ENCODE measurements at regions not wholly inside any gene's neighbourhood (a gene's known extent, or its start where the extent isn't known, plus 50 kb on each side); places are given as distances from the start of the nearest gene placed in this dataset.

DNA sequence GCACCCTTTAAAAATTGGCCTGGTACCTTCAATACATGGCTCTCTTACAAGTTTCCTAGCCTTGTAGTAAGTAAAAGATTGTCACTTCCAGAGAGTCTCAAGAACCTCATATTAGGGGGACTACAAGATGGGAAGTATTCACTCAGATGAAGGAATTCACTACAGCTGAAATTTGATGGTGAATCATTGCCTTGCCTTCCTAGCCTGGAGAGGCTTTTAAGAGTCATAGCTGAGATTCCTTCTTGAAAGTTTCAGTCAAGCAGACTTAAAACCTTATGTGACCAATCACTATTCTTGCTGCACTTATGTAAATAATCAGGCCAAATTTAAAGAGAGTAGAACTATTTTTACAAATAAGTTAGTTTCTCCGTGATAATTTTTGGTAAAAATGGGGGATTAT, 451.6 kb downstream of the TRHDE start:
- Histone ChIP-seq H3K36me3 (no peaks in the 10 kb centered on the region), H3K27me3 (no peaks in the 10 kb centered on the region), H3K9me3 (no peaks in the 10 kb centered on the region), H3K4me3 (no peak overlapping the region), H3K27ac (no peak overlapping the region), H3K4me1 (no peaks in the 10 kb centered on the region)
- TF ChIP-seq, protein P1, sequence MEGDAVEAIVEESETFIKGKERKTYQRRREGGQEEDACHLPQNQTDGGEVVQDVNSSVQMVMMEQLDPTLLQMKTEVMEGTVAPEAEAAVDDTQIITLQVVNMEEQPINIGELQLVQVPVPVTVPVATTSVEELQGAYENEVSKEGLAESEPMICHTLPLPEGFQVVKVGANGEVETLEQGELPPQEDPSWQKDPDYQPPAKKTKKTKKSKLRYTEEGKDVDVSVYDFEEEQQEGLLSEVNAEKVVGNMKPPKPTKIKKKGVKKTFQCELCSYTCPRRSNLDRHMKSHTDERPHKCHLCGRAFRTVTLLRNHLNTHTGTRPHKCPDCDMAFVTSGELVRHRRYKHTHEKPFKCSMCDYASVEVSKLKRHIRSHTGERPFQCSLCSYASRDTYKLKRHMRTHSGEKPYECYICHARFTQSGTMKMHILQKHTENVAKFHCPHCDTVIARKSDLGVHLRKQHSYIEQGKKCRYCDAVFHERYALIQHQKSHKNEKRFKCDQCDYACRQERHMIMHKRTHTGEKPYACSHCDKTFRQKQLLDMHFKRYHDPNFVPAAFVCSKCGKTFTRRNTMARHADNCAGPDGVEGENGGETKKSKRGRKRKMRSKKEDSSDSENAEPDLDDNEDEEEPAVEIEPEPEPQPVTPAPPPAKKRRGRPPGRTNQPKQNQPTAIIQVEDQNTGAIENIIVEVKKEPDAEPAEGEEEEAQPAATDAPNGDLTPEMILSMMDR (IDR thresholded peaks at IDR 0.05): no peak
- DNase-seq: no peak
- intact Hi-C loops (cut with DNase I): no loop called here
- peak; percentile 89 for ATAC-seq

- no peaks in the 10 kb centered on the region for H3K36me3 ChIP-seq
- no peaks in the 10 kb centered on the region for H3K27me3 ChIP-seq
- no peaks in the 10 kb centered on the region for H3K4me1 ChIP-seq
- H3K4me3 ChIP-seq: no peak overlapping the region
- intact Hi-C loops (cut with DNase I): no loop called here
- no peak for ATAC-seq
- DNase-seq: no peak
- TF ChIP-seq, protein P1 (IDR thresholded peaks at IDR 0.05): no peak
- H3K27ac ChIP-seq: no peak overlapping the region
- no peaks in the 10 kb centered on the region for H3K9me3 ChIP-seq
These were observed 457.4 kb downstream of the TRHDE start for GRCh38 chr12:72729451-72730010.

DNA sequence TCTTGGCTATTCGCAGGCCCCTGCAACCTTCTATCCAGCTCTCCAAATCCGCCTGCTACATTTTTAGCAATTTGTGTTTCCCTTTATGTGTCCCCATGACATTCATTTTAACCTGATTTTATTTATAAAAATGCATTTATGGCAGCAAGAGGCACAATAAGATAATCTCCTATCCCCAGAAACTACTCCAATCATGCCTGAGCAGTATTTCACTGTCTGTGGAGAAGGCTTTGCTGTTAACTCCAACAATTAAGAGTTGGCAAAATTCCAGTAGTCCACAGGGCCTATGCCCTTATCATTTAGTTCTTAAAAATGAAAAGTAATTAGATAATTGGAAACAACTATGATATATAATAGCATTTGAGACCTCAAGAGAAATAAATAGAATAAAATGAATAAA, 462.4 kb downstream of the TRHDE start:
- intact Hi-C loops (cut with DNase I): no loop called here

DNA sequence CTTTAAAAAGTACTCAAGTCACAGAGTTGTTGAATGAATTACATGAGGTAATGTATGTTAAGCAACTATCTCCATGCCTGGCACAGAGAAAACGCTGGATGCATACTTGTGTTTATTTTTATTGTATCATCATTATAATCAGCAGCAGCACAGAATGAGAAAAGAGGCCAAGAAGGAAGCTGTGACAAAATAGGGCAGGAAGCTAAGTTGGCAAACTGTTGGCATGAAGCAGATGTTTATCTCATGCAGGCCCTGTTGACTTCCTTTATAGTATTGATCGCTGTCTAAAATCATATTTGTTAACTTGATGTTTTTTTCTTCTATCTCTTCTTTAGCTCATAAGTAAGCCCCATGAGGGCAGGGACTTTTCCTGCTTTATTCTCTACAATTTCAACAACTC, 466.6 kb downstream of the TRHDE start:
- Histone ChIP-seq H3K27me3 (no peaks in the 10 kb centered on the region), H3K4me1 (no peaks in the 10 kb centered on the region), H3K9me3 (peaks cover 0 to 23% of the 10 kb centered on the region in 2 donors), H3K36me3 (no peaks in the 10 kb centered on the region), H3K4me3 (no peak overlapping the region), H3K27ac (no peak overlapping the region)
- intact Hi-C loops (cut with DNase I): no loop called here
- ATAC-seq (no peak), DNase-seq (no peak)
- TF ChIP-seq, protein P1 (IDR thresholded peaks at IDR 0.05): no peak

More for the DNA sequence above, 462.4 kb downstream of the TRHDE start:
- Histone ChIP-seq H3K9me3 (no peaks in the 10 kb centered on the region), H3K4me3 (no peak overlapping the region), H3K27ac (no peak overlapping the region), H3K27me3 (no peaks in the 10 kb centered on the region), H3K4me1 (no peaks in the 10 kb centered on the region), H3K36me3 (no peaks in the 10 kb centered on the region)
- TF ChIP-seq, protein P1 (IDR thresholded peaks at IDR 0.05): no peak
- DNase-seq (no peak), ATAC-seq (no peak)

GRCh38 chr12:72740064-72740463, 467.9 kb downstream of the TRHDE start:
- peaks cover 0 to 28% of the 10 kb centered on the region in 2 donors for H3K9me3 ChIP-seq
- intact Hi-C loops (cut with DNase I): no loop called here
- no peak overlapping the region for H3K27ac ChIP-seq
- no peaks in the 10 kb centered on the region for H3K27me3 ChIP-seq
- TF ChIP-seq, protein P1 (IDR thresholded peaks at IDR 0.05): no peak
- H3K36me3 ChIP-seq: no peaks in the 10 kb centered on the region
- no peaks in the 10 kb centered on the region for H3K4me1 ChIP-seq
- no peak for ATAC-seq
- no peak for DNase-seq
- no peak overlapping the region for H3K4me3 ChIP-seq
